Panc1 (cell line): ENCODE measurements at regions not wholly inside any gene's neighbourhood (a gene's known extent, or its start where the extent isn't known, plus 50 kb on each side); places are given as distances from the start of the nearest gene placed in this dataset.

Experiments
- ATAC-seq: fragments of 200-7000 bp; cut with Tn5 transposase; 2 replicates; pipeline ENCODE4 v1.9.1; 2020; ENCODE audit warnings: mild to moderate bottlenecking, moderate library complexity
- BruUV-seq: library from RNA; stranded (reverse); fragments of 400-500 nt; replicated peaks from 2 replicates; lab custom pipeline; 2021; lab: Mats Ljungman, UMichigan
- CTCF ChIA-PET: fragments of 300-600 bp; sonication (Branson Sonifier 250); formaldehyde crosslinking; loops from one replicate; lab custom pipeline; 2022; ENCODE audit warnings: antibody characterized with exemption; lab: Charles Lee
- POLR2A ChIA-PET: fragments of 300-600 bp; sonication (Branson Sonifier 250); formaldehyde crosslinking; loops from one replicate; lab custom pipeline; 2022; ENCODE audit warnings: antibody characterized with exemption; lab: Charles Lee
- DNase-seq: peaks from one replicate; pipeline ENCODE4 v3.0.0-alpha.2; 2010; ENCODE audit warnings: low read depth, low spot score
- H3K27ac ChIP-seq: 2 replicates; pipeline ENCODE4 v1.5.1; 2011; ENCODE audit warnings: mild to moderate bottlenecking, low read length, inconsistent platforms
- H3K27me3 ChIP-seq: fragments of 200-500 bp; sonication (Bioruptor generic); 2 replicates; pipeline ENCODE4 v1.6.0; 2014; ENCODE audit warnings: low read length, inconsistent platforms; ENCODE audit not compliant: control insufficient read depth, insufficient read depth
- H3K36me3 ChIP-seq: fragments of 200-500 bp; sonication (Bioruptor generic); 2 replicates; pipeline ENCODE4 v1.5.1; 2014; ENCODE audit warnings: inconsistent platforms, mild to moderate bottlenecking, low read length, moderate library complexity; ENCODE audit not compliant: control insufficient read depth, insufficient read depth
- H3K4me1 ChIP-seq: 2 replicates; pipeline ENCODE4 v1.5.1; 2011; ENCODE audit warnings: inconsistent platforms, mild to moderate bottlenecking, low read length, moderate library complexity; ENCODE audit not compliant: control insufficient read depth, insufficient read depth
- H3K4me3 ChIP-seq, 2 experiments: 2 replicates each; pipeline ENCODE4 v1.5.1; 2011 to 2012; ENCODE audit warnings: low read depth in 2 of 2, low read length in 2 of 2, mild to moderate bottlenecking in 2 of 2, inconsistent platforms in 1 of 2, moderate library complexity in 1 of 2
- H3K9me3 ChIP-seq: fragments of 200-500 bp; sonication (Bioruptor generic); 2 replicates; pipeline ENCODE4 v1.5.1; 2014; ENCODE audit warnings: low read depth, mild to moderate bottlenecking, inconsistent platforms, low read length, moderate library complexity; ENCODE audit not compliant: control insufficient read depth, insufficient read depth
- CTCF ChIP-seq: fragments of 450-650 bp; IDR thresholded peaks from 2 replicates; pipeline ENCODE4 v1.5.1; 2017; ENCODE audit warnings: mild to moderate bottlenecking
- POLR2AphosphoS5 ChIP-seq: IDR thresholded peaks from 2 replicates; pipeline ENCODE4 v1.6.1; 2012; ENCODE audit warnings: mild to moderate bottlenecking, low read depth, low read length, moderate library complexity
- REST ChIP-seq, 2 experiments: IDR thresholded peaks; 2 replicates each; pipeline ENCODE4 v1.6.1; 2011 to 2012; ENCODE audit warnings: low read depth in 2 of 2, control low read depth in 1 of 2, low read length in 1 of 2, mild to moderate bottlenecking in 1 of 2, moderate library complexity in 1 of 2; ENCODE audit not compliant: insufficient read depth in 1 of 2
- SIN3A ChIP-seq: IDR thresholded peaks from 2 replicates; pipeline ENCODE4 v1.6.1; 2012; ENCODE audit warnings: low read depth, mild to moderate bottlenecking, low read length, moderate library complexity, borderline replicate concordance; ENCODE audit not compliant: insufficient read depth
- TCF7L2 ChIP-seq: IDR thresholded peaks from 2 replicates; pipeline ENCODE4 v1.6.1; 2011; ENCODE audit warnings: mild to moderate bottlenecking, low read depth, low read length, inconsistent platforms
- in situ Hi-C: cut with HindIII; loops from 2 replicates; pipeline ENCODE4 v1.10.0; 2016; ENCODE audit warnings: low sequenced_read_pairs, low pct_unique_long_range_greater_than_20kb
- intact Hi-C: fragments of 100-400 bp; cut with micrococcal nuclease; formaldehyde crosslinking; loops from one replicate; pipeline ENCODE4 v1.10.0; 2022; ENCODE audit not compliant: unreplicated experiment

- in situ Hi-C loops (no loop called here), intact Hi-C loops (no loop called here)
- POLR2A ChIA-PET, result no interaction called here
- DNase-seq (no peak), ATAC-seq (no peak)
- BruUV-seq, result no TSS peak
- Histone ChIP-seq H3K4me3 (no peak overlapping the region), H3K27me3 (no peaks in the 10 kb centered on the region), H3K36me3 (no peaks in the 10 kb centered on the region), H3K9me3 (no peaks in the 10 kb centered on the region), H3K27ac (no peak overlapping the region), H3K4me1 (no peaks in the 10 kb centered on the region)
- CTCF ChIA-PET, result no interaction called here
- no peak for TF ChIP-seq SIN3A
- no peak for TF ChIP-seq REST (IDR thresholded peaks at IDR 0.05; ENCODE audit: insufficient read depth in 1 of 2, low read depth in 2 of 2, low read length in 1 of 2)
- no peak for TF ChIP-seq TCF7L2
- no peak for TF ChIP-seq CTCF
- TF ChIP-seq POLR2AphosphoS5, result no peak
Observed at GRCh38 chrX:139332441-139332840, 198.1 kb upstream of the F9 start.

- H3K4me1 ChIP-seq, result no peaks in the 10 kb centered on the region
- POLR2A ChIA-PET, result no interaction called here
- H3K9me3 ChIP-seq, result no peaks in the 10 kb centered on the region
- no peak overlapping the region for H3K4me3 ChIP-seq
- CTCF ChIA-PET, result no interaction called here
- intact Hi-C loops, result no loop called here
- no peaks in the 10 kb centered on the region for H3K36me3 ChIP-seq
- ATAC-seq (no peak), DNase-seq (no peak)
- in situ Hi-C loops, result no loop called here
- no TSS peak for BruUV-seq
- no peaks in the 10 kb centered on the region for H3K27me3 ChIP-seq
- H3K27ac ChIP-seq, result no peak overlapping the region
- TF ChIP-seq REST (IDR thresholded peaks at IDR 0.05; ENCODE audit: insufficient read depth in 1 of 2, low read depth in 2 of 2, low read length in 1 of 2), result no peak
Observed at GRCh38 chrX:139327355-139327754, 203.2 kb upstream of the F9 start.
